Activated CD4-positive, alpha-beta T cell treated with anti-CD3 and anti-CD28 coated beads for 48 hours (primary cell): ENCODE measurements at regions not wholly inside any gene's neighbourhood (a gene's known extent, or its start where the extent isn't known, plus 50 kb on each side); places are given as distances from the start of the nearest gene placed in this dataset.

Experiments
- DNase-seq: peaks from one replicate; pipeline ENCODE4 v3.0.0-alpha.2; 2020

DNA sequence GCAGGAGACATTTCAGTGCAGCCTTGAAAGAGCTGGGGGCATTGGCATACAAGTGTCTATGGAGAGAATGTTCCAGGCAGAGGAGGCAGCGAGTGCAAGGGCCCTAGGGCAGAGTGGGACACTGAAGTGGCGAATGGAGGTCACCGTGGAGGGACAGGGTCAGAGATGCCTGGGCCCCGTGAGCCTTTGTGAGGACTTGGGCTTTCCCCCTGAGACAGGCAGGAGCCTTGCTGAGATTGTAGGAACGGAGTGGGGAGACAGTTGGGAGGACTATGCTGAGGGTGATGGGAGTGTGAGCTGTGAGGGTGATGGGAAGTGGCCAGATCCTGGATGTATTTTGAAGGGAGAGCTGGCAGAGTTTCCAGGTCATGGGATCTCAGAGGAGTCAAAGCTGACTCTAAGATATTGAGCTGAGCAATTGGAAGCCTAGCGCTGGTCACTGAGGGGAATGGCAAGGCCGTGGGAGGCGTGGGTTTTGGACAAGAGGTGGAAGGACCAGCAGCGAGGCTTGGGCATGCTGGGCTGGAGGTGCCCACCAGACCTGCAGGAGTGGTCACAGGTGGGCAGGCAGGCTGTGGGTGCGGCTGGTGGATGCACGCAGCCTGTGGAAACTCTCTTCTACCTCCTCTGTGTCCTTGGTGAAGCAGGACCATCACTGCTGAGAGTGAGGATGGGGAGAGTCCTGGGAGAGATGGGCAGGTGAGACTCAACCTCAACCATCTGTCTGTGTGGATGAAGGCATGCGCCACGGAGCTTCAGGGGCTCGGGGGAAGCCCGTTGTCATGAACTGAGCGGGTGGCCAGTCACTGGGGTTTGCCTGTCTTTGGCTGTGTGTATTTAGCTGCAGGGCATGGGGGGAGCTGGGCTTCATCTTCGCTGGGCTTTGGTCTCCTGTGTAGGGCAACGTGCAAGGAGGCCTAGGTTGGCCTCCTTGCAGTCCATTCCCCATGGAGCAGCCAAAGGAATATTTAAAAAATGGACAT is 241.2 kb upstream of the HS6ST1 start:
- DNase-seq, result no peak

DNA sequence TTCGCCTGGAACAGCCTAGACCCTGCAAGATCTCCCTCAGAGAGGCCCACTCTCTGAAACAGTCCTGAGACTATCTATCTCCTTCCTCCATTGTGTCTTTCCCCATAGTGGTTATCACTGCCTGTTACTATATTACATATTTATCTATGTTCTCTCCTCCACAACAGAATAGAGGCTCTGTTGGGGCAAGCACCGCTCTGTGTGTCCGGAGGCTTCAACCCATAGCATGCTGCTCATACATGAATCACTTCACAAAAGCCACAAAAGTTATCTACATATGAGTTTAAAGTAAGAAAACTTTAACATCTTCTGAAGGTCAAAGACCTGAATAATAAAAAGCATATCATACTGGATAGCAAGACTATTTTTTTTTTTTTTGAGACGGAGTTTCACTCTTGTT is 242.1 kb upstream of the HS6ST1 start:
- DNase-seq, result no peak

DNA sequence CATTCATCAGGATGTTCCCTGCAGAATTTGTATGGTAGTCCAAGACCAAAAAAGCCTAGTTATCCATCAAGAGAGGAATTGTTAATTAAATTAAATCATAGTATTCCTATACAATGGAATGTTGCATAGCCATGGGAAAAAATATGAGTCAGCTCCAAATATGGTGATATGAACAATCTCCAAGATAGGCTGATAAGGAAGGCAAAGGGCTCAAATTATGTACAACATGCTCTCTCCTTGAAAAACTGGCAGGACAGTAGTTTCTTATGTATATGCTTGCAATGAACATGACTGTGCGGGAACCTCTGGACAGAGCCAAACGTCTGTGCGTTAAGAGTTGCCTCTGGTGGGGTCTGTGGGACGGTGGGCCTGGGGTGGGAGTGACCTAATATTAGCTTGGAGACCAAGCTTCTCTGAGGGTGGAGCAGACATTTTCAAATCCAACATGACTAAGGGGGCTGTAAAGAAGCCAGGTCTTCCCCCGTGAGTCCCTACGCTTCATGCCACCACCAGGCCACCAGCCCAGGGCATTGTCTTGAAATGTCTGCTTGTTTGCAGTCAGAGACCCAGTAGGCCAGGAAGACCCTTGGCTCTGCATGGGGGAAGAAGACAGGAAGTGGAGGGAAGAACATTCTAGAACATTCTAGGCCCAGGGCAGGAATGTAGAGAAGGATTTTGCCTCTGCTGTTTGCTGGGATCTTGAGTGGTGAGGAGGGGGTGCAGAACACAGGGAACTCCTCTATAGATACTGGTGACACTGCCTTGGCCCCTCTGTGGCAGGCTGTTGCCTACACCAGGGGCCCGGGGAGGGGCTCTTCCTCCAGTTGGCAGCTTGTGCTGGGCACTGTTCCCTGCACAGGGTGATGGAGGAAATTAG is 244.0 kb upstream of the HS6ST1 start:
- no peak for DNase-seq

DNA sequence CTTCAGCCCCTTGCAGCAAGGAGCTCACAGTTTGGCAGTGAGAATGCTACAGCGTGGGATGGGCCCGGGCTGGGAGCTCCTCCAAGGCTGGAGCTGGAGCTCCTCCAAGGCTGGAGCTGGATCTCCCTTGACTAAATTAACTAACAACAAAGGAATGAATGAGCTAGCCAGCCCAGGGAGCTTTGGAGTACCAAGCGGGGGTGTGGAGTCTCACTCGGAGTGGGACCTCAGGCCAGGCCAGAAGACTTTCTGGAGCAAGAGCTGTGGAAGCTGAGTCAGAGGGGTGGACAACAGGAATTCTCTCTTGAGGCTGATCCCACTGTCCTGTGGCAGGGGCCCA is 244.7 kb upstream of the HS6ST1 start:
- no peak for DNase-seq

DNA sequence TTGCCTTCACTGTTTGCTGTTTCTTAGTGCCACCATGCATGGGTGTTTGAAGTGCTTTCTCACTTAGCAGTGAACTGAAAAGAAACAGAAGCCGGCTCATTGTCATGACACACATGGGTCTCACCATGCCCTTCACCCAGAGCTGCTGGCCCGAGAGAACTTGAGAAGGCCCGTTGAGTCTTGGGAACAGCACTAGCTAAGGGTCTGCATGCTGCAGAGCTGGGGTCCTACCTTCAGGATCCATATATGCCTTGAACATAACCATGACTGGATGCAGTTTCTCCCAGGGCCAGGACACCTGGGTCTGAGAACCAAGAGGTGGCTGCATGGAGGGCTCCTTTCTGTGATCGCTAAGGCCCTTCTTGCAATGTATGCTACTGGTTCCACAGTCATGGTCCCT is 245.5 kb upstream of the HS6ST1 start:
- DNase-seq, result no peak

DNA sequence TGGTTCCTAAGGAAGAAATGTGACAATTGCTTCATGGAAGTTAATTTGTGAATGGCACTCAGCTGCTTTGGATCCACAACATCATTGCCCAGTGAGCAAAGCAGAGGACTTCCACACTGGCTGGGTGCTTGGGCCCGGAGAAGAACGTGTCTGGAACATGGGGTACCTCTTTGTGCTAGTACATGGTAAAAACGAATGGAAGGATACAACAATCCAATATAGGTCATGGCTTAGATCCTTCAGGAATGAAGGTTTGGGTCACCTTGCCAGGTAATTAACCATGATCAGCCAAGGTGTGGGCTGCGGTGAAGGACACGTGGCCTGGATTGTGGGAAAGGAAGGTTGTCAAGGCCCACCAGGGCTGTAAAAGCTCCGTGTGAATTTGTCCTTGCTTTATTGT is 245.9 kb upstream of the HS6ST1 start:
- DNase-seq, result no peak

DNA sequence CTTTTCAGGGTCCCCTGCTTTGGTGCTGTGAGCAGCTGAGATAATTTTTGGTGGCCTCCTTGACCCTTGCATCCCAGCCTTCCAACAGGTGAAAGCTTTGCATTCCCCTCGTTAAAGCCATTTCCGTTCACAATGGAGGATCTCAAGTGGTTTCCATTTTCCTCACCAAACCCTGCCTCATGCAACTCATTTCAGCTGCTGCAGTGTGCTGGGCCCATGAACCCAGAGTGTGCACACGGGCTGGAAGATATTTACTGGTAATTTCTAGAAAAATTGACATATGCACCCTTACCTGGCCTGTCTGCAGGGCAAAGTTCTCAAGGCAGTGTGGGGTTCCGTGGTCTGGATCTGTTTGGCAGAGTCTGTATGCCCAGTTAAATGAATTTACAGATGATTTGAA is 246.8 kb upstream of the HS6ST1 start:
- no peak for DNase-seq

DNA sequence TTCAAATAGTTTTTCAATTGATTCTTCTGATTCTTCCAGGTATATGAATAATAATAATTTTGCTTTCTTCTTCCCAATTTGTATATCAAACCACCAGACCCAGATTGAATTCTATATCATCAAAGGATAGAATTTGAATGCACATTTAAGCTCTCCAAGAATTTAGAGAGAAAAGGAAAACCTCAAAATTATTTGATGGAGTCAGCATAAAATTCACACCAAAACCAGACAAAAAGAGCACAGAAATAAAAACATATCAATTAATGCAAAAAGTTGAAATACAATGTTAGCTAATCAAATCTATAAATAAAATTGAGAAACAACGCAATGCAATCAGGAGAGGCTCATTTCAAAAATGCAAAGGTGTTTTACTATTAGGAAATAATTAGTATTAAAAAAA is 248.0 kb upstream of the HS6ST1 start:
- no peak for DNase-seq

DNA sequence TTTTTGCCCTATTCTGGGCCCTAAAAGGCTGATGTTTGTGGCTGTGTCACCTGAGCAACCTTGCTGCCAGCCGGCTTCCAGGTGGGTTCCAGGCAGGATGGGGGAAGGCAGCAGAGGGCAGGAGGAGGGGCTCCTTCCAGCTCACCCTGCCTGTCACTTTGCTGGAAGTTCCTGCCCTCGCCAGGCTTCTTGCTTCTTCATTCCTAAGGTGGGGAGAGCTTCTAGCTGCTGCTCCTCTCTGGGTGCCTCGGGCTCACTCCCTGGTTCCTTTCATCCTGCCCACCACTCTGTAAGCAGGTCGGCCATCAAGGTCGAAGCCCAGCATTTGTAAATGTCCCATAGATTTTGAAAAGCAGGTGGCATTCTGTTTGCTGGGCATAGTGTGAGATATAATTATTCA is 249.4 kb upstream of the HS6ST1 start:
- no peak for DNase-seq

DNA sequence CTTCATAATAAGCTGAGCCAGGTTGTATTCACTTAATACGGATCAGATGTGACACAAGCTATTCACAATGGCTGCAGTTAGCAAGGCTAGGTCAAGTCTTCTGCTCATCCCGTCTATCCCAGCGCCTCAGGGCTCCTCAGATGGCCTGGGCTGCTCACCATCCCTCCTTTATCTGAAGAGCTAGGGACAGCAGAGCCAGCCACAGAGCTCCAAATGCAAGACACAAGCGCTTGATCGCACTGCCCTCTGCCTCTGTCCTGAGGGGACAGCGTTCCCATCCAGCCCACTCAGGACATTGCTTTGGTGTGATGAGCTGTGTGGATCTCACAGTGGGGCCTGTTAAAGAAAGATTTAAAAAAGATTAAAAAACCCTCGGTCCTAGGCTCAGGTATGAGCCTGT is 254.4 kb upstream of the HS6ST1 start:
- DNase-seq, result no peak

DNA sequence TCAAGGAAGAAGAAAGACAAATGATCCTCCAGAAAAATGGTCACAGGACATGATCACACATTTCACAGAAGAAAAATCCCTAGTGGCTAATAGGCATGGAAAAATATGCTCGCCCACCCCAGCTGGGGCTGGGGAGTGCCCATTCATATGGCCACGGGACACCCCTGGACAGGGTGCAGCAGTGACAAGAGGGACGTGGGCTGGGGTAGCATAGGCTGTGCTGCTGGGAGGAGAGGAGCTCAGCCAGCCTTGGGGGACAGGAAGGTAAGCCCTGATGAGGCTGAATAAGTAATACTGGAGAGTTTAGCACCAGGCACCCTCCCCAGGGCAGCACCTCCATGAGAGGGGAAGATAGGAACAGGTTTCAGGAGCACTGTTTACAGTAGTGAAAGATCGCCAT is 254.9 kb upstream of the HS6ST1 start:
- no peak for DNase-seq

DNA sequence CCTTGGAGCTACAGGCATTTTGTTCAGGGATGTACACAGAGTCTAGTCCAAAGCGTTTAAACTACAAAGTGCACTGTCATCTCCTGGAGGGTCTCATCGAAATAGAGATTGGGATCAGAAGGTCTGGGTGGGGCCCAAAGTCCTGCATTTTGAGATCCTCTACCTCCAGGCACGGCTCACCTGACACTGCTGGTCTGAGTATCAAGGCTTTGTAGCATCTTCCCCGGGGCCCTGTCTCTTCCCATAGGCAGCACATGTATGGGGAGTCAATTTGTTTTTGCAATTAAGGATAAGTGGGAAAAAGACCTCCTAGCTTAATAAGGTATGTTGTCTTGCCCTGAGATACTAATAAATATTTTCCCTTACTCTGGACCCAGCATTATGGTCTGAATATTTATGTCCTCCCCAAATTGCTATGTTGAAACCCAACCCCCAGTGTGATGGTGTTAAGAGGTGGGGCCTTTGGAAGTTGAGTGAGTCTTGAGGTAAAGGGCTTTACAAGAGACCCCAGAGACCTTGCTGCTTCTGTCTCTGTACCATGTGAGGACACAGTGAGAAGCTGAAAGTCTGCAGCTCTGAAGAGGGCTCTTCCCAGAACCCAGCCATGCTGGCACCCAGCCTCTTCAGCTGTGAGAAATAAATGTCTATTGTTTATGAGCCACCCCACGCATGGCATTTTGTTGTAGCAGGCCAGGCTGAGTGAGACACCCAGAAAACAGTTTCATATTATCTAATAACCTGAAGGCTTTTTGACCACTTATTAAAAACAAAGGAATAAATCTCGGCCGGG is 258.7 kb upstream of the HS6ST1 start:
- DNase-seq, result no peak

DNA sequence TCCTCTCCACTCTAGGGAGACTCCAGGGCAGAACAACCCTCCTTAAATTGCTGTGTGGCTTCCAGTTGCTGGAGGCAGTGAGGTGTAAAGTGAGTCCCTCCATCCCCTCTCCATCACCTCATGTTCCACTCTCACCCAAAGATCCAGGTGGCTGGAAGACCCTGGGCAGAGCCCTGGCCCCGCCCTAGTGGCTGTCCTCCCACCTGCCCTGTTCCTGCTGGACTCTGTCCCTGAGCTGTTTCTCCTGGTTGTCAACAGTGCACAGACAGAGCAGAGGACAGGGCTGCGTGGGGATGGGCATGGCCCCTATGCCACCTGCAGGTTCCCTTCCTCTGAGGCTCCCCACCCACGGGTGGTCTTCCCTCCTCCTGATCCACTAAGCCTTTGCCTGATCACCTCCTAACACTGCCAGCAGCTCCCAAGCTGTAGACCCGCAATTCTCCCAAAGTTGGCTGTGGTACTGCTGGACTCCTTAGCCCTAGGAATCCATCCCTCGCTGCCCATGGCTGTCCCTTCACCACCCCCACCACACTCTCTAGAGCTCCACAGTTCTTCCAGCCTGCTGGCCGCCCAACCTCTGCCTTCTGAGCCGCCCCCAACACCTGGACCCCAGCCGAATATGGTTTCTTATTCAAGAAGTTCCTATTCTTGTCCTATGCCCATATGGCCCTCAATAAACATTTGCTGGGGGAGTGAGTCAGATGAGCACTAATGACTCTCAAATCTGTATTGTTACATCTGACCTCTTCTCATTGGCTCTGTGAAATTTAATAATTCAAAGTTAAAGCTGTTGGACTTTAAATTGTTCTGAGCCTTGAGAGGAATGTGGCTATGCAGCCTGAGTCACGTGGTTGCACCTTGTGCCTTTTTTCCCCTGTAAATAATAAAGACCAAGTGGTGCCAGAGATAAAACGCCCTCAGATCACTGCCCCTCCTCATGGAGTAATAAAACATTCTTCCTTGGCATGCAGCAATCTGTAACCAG is 260.0 kb upstream of the HS6ST1 start:
- no peak for DNase-seq

DNA sequence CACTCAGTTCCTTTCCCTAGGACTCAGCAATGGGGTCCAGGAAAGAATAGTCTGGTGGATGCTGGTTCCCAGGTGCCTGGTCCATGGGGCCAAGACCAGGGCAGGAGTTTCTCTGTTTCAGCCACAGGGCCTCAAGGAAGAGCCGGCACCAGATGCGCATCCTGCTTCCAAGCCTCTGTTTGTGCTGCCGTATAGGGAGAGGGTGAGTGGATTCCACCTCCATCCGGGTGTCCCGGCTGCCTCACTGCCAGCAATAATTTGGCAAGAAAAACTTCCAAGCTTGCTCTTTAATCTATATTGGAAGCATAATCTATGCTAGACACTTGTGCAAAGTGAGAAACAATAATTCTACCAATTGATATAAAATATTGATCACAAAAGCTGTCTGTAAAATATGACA is 261.2 kb upstream of the HS6ST1 start:
- no peak for DNase-seq

DNA sequence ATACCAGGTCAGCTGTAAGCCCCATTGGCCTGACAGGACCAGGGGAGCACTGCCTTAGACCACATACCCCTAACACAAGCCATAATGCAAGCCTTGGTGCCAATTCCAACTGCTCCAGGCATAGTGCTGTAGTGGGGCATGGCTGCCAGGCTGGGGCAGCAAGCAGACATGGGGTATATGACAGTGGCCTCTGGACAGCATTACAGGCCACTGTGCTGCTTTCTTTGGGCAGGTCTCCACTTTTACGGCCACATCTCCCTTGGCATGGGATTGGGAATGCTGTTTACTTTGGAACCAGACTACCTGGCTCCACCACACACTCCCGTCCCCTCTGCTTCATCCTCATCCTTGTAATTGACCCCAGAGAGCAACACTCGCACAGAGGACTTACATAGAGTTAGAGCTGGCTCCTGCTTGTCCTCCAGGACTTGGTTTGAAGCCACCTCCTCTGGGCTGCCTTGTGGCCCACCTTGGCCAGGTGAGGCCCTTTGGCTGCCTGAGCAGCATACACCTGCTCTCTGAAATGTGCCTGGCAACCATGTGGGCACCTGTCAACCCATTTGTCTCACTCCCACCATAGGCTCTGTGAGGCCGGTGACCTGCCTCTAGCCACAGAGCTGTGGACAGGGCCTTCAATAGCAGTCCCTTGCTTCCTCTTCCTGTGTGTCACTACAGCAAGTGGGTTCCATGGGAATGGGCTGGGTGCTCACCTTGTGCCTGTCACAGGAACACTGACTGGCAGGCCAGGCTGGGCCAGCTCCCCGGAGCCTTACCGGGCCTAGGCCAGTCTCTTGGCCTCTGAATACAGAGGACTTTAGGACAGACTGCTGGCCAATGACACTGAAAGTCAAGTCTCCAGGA is 262.6 kb upstream of the HS6ST1 start:
- DNase-seq, result no peak

DNA sequence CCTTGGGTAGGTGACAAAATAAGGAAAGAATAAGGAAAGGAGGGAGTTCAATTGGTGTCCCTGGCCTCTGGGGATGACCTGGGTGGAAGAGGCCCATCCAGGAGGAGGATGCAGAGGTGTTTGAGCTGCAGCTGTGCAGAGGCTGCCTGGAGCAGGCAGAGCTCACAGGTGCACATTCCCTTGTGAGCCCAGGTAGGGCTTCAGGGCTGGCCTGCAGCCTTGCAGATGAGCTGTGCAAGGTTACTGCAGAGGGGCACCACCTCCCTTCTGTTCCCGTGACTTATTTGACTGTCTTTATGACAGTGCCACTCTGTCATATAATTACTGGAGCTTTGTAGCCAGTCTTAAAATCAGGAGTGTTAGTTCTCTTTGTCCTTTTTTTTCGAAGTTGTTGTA is 263.2 kb upstream of the HS6ST1 start:
- DNase-seq, result no peak

DNA sequence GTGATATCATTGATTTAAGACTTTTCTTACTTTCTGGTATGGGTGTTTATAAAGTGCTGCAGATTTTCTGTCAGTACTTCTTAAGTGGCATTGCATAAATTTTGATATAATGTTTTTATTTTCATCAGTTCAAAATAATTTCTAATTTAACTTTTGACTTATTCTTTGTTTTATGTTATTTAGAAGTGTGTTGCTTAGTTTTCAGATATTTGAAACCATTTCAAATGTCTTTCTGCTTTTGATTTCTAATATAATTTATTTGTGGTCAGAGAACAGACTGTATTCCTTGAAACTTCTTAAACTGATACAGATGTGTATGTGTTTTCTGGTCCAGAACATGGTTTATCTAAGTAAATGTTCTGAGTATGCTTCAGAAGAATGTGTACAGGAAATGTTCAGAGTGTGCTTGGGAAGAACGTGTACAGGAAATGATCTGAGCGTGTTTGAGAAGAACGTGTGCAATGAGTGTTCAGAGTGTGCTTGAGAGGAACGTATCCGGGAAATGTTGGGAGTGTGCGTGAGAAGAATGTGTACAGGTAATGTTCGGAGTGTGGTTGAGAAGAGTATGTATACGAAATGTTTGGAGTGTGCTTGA is 265.7 kb upstream of the HS6ST1 start:
- DNase-seq, result no peak

DNA sequence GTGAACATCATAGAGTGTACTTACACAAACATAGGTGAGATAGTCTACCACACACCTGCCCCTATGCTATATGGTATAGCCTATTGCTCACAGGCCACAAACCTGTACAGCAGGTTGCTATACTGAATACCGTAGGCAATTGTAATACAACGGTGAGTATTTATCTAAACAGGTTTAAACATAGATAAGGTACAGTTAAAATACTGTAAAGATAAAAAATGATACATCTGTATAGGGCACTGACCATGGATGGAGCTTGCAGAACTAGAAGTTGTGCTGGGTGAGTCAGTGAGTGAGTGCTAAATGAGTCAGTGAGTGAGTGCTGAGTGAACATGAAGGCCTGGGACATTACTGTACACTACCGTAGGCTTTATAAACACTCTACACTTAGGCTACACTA is 267.0 kb upstream of the HS6ST1 start:
- no peak for DNase-seq

DNA sequence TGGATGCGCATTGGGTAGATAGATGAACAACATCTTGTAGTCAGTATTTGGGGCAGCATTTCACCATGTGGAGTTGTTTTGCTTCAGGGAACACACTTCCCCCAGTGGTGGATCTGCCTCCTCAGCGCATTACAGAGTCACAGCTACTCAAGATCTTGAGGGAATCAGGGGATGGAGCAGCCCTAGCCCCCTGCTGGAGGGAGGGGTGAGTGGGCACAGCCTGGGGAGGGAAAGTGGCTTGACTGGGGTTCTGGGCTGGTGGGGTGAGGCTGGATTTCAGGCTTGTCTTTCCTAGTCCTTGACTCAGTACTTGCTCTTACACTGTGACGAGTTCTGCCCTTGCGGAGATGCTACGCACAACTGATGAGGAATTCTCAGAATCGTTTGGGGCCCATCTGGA is 271.0 kb upstream of the HS6ST1 start:
- DNase-seq, result no peak

DNA sequence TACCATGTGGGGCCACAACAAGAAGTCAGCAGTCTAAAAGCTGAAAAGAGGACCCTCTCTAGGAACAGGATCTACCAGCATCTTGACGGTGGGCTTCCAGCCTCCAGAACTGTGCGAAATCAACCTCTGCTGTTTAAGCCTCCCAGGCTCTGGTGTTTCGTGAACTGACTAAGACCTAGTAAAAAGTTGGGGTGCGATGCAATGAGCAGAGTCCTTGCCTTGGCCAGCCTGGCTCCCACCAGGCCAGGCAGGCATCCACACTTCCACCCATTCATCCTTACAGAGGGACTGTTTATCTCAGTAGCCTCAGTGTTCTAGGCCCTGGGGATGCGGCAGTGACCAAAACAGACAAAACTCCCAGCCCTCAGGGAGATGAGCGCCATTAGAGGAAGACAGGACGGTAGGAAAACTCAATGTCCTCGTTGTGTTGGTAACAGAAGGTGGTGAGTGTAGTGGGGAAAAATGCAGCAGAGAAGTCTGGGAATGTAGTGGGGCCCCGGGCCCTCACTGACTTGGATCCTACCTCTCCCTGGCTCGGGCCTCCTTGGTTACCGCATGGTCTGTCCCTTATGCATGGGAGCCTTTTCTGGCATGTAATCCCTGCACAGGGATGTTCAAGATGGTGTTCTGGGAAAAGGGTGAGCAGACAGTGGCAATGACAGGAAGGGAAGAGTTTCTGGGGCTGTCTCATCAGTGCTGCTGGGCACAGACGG is 271.8 kb upstream of the HS6ST1 start:
- no peak for DNase-seq
